Right lobe of liver (tissue), 4 donors: ENCODE measurements at regions not wholly inside any gene's neighbourhood (a gene's known extent, or its start where the extent isn't known, plus 50 kb on each side); places are given as distances from the start of the nearest gene placed in this dataset.

Experiments used
- CTCF ChIP-seq, 4 donors: fragments of 200-600 bp in 3 of 4; fragments of 450-650 bp in 1 of 4; IDR thresholded peaks; one replicate each; pipeline versions ENCODE4 v1.5.1 to v1.8.0; 2016 to 2022; ENCODE audit warnings: antibody characterized with exemption in 4 of 4, mild to moderate bottlenecking in 2 of 4
- POLR2A ChIP-seq: fragments of 450-650 bp; IDR thresholded peaks from one replicate; pipeline ENCODE4 v1.6.1; 2017; ENCODE audit warnings: antibody characterized with exemption, mild to moderate bottlenecking
- donor health status: DM: no; HTN: no; CAD: no.
- donor health status: DM: no; HTN: no; CAD: no.
- donor health status: DM: no; HTN: yes; CAD: no.

DNA sequence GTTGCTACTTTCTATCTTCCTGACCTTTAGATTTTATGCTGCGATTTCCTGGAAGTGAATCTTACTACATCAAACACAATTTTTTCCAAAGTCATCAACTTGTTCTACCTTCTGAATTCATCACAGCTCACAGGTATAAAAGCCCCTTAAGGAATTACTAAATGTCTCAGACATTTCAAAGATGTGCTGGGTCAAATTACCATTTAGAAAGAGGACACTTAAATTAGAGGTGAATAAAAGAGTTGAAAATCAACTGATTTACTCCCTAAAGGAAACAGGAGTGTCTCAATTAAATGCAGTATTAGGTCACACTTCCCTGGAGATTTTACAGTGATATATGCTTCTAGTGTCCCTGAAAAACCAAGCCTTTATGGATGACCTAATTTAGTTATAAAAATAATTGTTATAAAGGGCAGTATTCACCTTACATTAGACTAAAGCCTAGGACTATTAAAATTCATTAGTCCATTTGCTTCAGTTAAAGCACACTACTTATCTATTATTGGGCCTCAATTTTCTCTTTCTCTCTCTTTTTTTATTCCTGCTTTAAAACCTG is 128.8 kb downstream of the GMNC start:
- TF ChIP-seq CTCF (IDR thresholded peaks at IDR 0.05) (no peak), POLR2A (no peak)
